22Rv1 (cell line): ENCODE measurements at regions not wholly inside any gene's neighbourhood (a gene's known extent, or its start where the extent isn't known, plus 50 kb on each side); places are given as distances from the start of the nearest gene placed in this dataset.

ENCODE experiments used
- ZFX ChIP-seq: fragments of 450-650 bp; IDR thresholded peaks from 2 replicates; pipeline ENCODE4 v1.6.1; 2017; ENCODE audit warnings: antibody characterized with exemption, borderline replicate concordance
- TF ChIP-seq, protein P1 (sequence below): fragments of 450-650 bp; IDR thresholded peaks from 2 replicates; pipeline ENCODE4 v1.5.1; 2017; ENCODE audit warnings: mild to moderate bottlenecking

DNA sequence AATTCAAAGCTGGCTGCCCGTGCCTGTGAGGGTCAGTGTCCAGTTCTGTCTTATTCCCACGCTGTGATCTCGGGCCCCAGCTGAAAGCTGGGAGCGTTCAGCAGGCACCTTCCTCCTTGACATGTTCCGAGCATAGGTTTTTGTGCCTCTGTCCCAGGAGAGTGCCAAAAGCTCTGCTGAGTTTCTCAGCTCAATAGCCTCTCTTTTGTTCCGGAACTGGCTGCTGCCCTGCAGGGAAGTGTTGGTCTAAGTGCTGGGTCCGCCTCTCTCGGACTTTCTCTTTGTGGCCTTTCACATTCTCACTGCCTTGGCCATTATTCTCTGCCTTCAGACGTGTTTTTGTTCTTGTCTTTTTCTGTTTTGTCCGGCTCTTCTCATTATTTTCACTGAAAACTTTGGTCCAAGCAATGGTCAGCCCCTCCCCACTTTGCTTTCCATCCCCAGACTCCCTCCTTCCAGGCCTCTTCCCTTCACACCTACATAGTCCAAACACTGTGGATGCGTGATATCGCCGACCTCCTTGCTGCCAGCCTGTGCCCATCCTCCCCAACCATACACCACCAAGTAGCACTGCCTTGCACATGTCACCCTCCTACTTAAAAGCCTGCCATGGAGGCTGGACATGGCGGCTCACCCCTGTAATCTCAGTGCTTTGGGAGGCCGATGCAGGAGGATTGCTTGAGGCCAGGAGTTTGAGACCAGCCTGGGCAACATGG lies 233.8 kb downstream of the RHOU start:
- TF ChIP-seq, protein P1, sequence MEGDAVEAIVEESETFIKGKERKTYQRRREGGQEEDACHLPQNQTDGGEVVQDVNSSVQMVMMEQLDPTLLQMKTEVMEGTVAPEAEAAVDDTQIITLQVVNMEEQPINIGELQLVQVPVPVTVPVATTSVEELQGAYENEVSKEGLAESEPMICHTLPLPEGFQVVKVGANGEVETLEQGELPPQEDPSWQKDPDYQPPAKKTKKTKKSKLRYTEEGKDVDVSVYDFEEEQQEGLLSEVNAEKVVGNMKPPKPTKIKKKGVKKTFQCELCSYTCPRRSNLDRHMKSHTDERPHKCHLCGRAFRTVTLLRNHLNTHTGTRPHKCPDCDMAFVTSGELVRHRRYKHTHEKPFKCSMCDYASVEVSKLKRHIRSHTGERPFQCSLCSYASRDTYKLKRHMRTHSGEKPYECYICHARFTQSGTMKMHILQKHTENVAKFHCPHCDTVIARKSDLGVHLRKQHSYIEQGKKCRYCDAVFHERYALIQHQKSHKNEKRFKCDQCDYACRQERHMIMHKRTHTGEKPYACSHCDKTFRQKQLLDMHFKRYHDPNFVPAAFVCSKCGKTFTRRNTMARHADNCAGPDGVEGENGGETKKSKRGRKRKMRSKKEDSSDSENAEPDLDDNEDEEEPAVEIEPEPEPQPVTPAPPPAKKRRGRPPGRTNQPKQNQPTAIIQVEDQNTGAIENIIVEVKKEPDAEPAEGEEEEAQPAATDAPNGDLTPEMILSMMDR, result no peak
- TF ChIP-seq ZFX, result no peak
